Kidney epithelial cell (primary cell): ENCODE measurements at regions not wholly inside any gene's neighbourhood (a gene's known extent, or its start where the extent isn't known, plus 50 kb on each side); places are given as distances from the start of the nearest gene placed in this dataset.

Source experiments
- DNase-seq: peaks from one replicate; pipeline ENCODE4 v3.0.0-alpha.2; 2010; ENCODE audit warnings: low read depth
- H3K27me3 ChIP-seq: 2 replicates; pipeline ENCODE4 v1.6.0; 2011; ENCODE audit warnings: low read length; ENCODE audit not compliant: control insufficient read depth, insufficient read depth
- H3K36me3 ChIP-seq: 2 replicates; pipeline ENCODE4 v1.5.1; 2011; ENCODE audit warnings: low read length; ENCODE audit not compliant: control insufficient read depth, insufficient read depth
- H3K4me3 ChIP-seq: 2 replicates; pipeline ENCODE4 v1.5.1; 2011; ENCODE audit warnings: low read depth, mild to moderate bottlenecking, control low read depth, low read length
- TF ChIP-seq, protein P1 (sequence below): IDR thresholded peaks from 2 replicates; pipeline ENCODE4 v1.5.1; 2011; ENCODE audit warnings: mild to moderate bottlenecking, moderate library complexity, low read length, control low read depth, inconsistent platforms; ENCODE audit not compliant: insufficient read depth, poor library complexity, severe bottlenecking

DNA sequence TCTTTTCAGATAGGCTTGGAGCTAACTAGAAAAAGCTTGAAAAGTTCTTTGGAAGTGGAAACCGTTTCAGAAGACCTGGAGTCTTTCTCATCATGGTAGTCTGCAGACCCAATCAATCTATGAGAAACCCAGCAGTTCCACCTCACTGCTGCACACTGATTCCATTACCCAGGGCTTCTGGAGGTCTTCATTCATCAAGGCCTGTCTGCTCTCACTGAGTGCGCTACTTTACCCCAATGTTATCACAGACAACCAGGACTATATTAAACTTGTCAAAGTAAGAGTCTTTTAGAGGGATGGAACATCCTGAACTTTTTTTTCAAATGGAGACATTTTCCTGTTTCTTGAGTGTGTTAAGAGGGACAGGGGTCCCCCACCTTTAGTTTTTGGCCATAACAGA lies 93.1 kb downstream of the BOD1 start:
- TF ChIP-seq, protein P1, sequence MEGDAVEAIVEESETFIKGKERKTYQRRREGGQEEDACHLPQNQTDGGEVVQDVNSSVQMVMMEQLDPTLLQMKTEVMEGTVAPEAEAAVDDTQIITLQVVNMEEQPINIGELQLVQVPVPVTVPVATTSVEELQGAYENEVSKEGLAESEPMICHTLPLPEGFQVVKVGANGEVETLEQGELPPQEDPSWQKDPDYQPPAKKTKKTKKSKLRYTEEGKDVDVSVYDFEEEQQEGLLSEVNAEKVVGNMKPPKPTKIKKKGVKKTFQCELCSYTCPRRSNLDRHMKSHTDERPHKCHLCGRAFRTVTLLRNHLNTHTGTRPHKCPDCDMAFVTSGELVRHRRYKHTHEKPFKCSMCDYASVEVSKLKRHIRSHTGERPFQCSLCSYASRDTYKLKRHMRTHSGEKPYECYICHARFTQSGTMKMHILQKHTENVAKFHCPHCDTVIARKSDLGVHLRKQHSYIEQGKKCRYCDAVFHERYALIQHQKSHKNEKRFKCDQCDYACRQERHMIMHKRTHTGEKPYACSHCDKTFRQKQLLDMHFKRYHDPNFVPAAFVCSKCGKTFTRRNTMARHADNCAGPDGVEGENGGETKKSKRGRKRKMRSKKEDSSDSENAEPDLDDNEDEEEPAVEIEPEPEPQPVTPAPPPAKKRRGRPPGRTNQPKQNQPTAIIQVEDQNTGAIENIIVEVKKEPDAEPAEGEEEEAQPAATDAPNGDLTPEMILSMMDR = no peak
- no peaks in the 10 kb centered on the region for H3K27me3 ChIP-seq
- no peaks in the 10 kb centered on the region for H3K36me3 ChIP-seq
- DNase-seq = no peak
- H3K4me3 ChIP-seq = no peak overlapping the region

DNA sequence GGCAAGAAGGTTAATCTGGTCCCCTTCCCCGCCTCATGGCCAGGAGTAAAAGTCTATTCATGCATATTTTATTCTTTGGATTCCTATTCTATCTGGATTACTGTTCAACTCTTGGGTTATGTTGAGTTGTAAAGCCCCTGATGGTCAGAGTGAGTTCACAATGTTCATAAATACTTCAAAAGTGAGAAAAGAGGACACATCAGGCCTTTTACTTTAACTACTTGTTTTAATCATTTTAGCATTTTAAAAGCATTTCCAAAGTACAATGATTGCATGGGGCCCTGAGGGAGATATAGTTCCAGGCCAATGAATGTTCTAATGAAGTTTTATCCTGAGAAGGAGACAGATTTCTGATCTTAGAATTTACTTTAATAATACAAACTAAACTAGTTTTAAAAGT lies 93.9 kb downstream of the BOD1 start:
- H3K27me3 ChIP-seq = no peaks in the 10 kb centered on the region
- no peak overlapping the region for H3K4me3 ChIP-seq
- DNase-seq = no peak
- no peaks in the 10 kb centered on the region for H3K36me3 ChIP-seq
- TF ChIP-seq, protein P1 = no peak

DNA sequence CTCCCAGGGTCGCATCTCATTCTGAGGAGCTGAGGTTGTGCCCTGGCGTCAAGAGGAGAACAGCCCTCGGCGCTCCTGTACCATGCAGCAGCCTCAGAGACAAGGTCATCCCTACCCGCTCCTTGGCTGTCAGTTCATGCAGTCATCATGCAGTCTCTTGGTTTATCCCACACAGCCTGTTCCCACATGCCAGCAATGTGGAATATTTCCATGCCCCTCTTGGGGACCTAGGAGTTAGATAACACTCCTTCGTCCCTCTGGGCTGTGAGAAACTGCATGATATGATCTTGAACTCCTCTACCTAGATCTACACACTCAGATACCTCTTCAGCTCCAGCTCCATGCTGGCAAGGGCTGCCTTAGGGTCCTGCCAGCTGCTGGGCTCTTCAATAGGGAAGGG lies 97.6 kb downstream of the BOD1 start:
- H3K27me3 ChIP-seq = no peaks in the 10 kb centered on the region
- no peak for DNase-seq
- TF ChIP-seq, protein P1 = no peak
- H3K4me3 ChIP-seq = no peak overlapping the region
- H3K36me3 ChIP-seq = no peaks in the 10 kb centered on the region

DNA sequence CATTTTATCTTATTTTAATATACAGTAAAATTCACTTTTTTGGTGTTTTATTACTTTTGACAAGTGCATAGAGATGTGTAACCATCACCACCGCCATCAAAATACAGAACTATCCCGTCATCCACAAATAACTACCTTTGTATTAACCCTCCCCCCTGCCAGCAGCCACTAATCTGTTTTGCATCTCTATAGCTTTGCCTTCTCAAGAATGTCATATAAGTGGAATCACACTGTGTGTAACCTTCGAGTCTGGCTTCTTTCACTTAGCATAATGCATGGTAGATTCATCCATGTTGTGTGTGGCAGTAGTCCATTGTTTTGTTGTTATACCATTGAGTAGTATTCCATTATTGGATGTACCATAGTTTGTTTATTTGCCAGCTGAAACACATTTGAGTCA lies 98.8 kb downstream of the BOD1 start:
- no peaks in the 10 kb centered on the region for H3K27me3 ChIP-seq

DNA sequence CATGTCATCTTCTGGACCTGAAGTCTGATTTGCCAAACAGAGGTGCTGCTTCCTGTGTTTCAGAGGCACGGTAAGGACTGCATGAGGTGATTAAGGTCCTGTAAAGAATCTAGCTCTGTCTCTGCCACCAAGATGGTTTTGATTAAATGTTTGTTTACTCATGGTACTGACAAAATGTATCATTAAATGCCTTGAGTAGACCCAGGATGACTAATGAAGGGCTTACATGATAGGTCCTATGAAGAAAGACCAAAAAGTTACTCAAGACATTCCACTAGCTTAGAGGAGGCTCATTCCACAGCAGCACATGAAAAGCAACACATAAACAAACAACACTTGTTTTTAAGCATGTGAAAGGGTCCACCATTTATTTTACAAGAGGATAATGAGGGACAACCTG lies 100.9 kb downstream of the BOD1 start:
- TF ChIP-seq, protein P1 = no peak
- no peaks in the 10 kb centered on the region for H3K27me3 ChIP-seq
- no peaks in the 10 kb centered on the region for H3K36me3 ChIP-seq
- no peak overlapping the region for H3K4me3 ChIP-seq
- DNase-seq = no peak

More for the DNA sequence above, 98.8 kb downstream of the BOD1 start:
- DNase-seq = no peak
- TF ChIP-seq, protein P1 = no peak
- H3K4me3 ChIP-seq = no peak overlapping the region
- H3K36me3 ChIP-seq = no peaks in the 10 kb centered on the region

DNA sequence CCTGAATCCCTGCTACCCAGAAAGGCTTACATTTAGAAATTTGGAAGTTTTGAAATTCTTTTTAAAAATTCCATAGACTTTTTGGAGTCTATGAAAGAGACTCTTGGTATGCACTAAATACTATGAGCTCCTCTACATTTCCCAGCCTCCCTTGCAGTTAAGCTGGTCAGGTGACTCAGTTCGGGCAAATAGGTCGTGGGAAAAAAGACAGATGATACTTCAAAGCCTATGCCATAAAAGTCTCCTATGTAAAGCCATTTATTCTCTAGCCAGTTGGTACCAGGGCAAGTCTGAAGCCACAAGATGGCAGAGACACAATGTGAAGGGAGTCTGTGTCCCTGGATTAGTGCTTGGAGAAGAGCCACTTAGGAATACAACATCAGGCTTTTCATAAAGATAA lies 101.8 kb downstream of the BOD1 start:
- DNase-seq = no peak
- TF ChIP-seq, protein P1 = no peak
- no peak overlapping the region for H3K4me3 ChIP-seq
- no peaks in the 10 kb centered on the region for H3K36me3 ChIP-seq
- no peaks in the 10 kb centered on the region for H3K27me3 ChIP-seq
